K562 (cell line): ENCODE measurements at regions not wholly inside any gene's neighbourhood (a gene's known extent, or its start where the extent isn't known, plus 50 kb on each side); places are given as distances from the start of the nearest gene placed in this dataset.

ENCODE experiments used
- ATAC-seq: fragments of 200-7000 bp; cut with Tn5 transposase; 3 replicates; pipeline ENCODE4 v1.9.1; 2020; ENCODE audit warnings: moderate library complexity
- BruUV-seq: library from RNA; stranded (reverse); fragments of 400-500 nt; replicated peaks from 2 replicates; lab custom pipeline; 2021; lab: Mats Ljungman, UMichigan
- CTCF ChIA-PET: fragments of 300-600 bp; formaldehyde crosslinking; extraction: SDS; loops from one replicate; lab custom pipeline; 2021; ENCODE audit warnings: low intra/inter-chr PET ratio; lab: Yijun Ruan, JAX
- POLR2A ChIA-PET: fragments of 300-600, 350-650 bp; sonication (Branson Sonifier 250); formaldehyde crosslinking; extraction: SDS; loops from one replicate; lab custom pipeline; 2021; ENCODE audit warnings: antibody characterized with exemption, inconsistent platforms; lab: Yijun Ruan, JAX
- DNase-seq, 4 experiments: peaks; one replicate each; pipeline versions ENCODE4 v3.0.0 to v3.0.0-alpha.2; 2011 to 2018; ENCODE audit warnings: low spot score in 3 of 4, mixed read lengths in 3 of 4; ENCODE audit errors: extremely low read depth in 1 of 4
- FAIRE-seq: peaks from 2 replicates; lab custom pipeline; 2011; peaks lifted over from hg19 to GRCh38; lab: Jason Lieb, UNC
- H2AFZ ChIP-seq: 2 replicates; pipeline ENCODE4 v1.6.0; 2011; ENCODE audit warnings: low read depth, low read length, control low read depth, inconsistent platforms
- H3K27ac ChIP-seq: fragments of 200-600 bp; 3 replicates; pipeline ENCODE4 v1.8.0; 2011; ENCODE audit warnings: low read depth, mild to moderate bottlenecking, control low read depth, inconsistent platforms, low read length, moderate library complexity, mixed read lengths; ENCODE audit errors: extremely low read depth
- H3K27me3 ChIP-seq, 2 experiments: fragments of 300-600 bp in 1 of 2; 2 replicates in 1 of 2; 3 replicates in 1 of 2; pipeline versions ENCODE4 v1.6.0 to v1.8.0; 2011; ENCODE audit warnings: inconsistent platforms in 2 of 2, low read length in 2 of 2, mild to moderate bottlenecking in 1 of 2, mixed read lengths in 1 of 2, moderate library complexity in 1 of 2; ENCODE audit not compliant: control insufficient read depth in 2 of 2, insufficient read depth in 2 of 2
- H3K36me3 ChIP-seq: fragments of 300-600 bp; 3 replicates; pipeline ENCODE4 v1.8.0; 2011; ENCODE audit warnings: mild to moderate bottlenecking, low read length, inconsistent platforms; ENCODE audit not compliant: control insufficient read depth, insufficient read depth
- H3K4me1 ChIP-seq, 2 experiments: fragments of 200-600 bp in 1 of 2; replicated peaks in 1 of 2; 2 replicates in 1 of 2; 3 replicates in 1 of 2; pipeline versions ENCODE4 v1.5.1 to v1.8.0; 2011; ENCODE audit warnings: inconsistent platforms in 2 of 2, low read length in 2 of 2, mild to moderate bottlenecking in 1 of 2, mixed read lengths in 1 of 2, moderate library complexity in 1 of 2; ENCODE audit not compliant: control insufficient read depth in 2 of 2, insufficient read depth in 2 of 2
- H3K4me2 ChIP-seq: 2 replicates; pipeline ENCODE4 v1.6.1; 2011; ENCODE audit warnings: low read length, control low read depth, inconsistent platforms, mixed read lengths; ENCODE audit not compliant: insufficient read depth
- H3K4me3 ChIP-seq: fragments of 200-600 bp; sonication (generic), shearing (Covaris generic); 2 replicates; pipeline ENCODE4 v1.5.1; 2016; ENCODE audit warnings: control low read depth, inconsistent platforms
- H3K79me2 ChIP-seq: fragments of 200-600 bp; 3 replicates; pipeline ENCODE4 v1.8.0; 2011; ENCODE audit warnings: low read length, inconsistent platforms; ENCODE audit not compliant: control insufficient read depth, insufficient read depth
- H3K9ac ChIP-seq, 2 experiments: 2 replicates each; pipeline versions ENCODE4 v1.6.0 to v1.6.1; 2011; ENCODE audit warnings: low read depth in 2 of 2, low read length in 2 of 2, control low read depth in 1 of 2, inconsistent platforms in 1 of 2, mild to moderate bottlenecking in 1 of 2, mixed read lengths in 1 of 2; ENCODE audit not compliant: insufficient read depth in 1 of 2
- H3K9me1 ChIP-seq: one replicate; pipeline ENCODE4 v1.6.0; 2011; ENCODE audit warnings: inconsistent platforms, mild to moderate bottlenecking, low read length, moderate library complexity; ENCODE audit not compliant: control insufficient read depth, insufficient read depth
- H3K9me3 ChIP-seq: replicated peaks from 2 replicates; pipeline ENCODE4 v1.5.1; 2011; ENCODE audit warnings: low read depth, low read length, inconsistent platforms; ENCODE audit not compliant: control insufficient read depth, insufficient read depth
- H4K20me1 ChIP-seq: replicated peaks from 2 replicates; pipeline ENCODE4 v1.6.1; 2011; ENCODE audit warnings: low read length, inconsistent platforms, mixed read lengths; ENCODE audit not compliant: control insufficient read depth, insufficient read depth
- EWSR1 ChIP-seq: fragments of 450-650 bp; IDR thresholded peaks from 2 replicates; pipeline ENCODE4 v1.6.1; 2018; ENCODE audit warnings: borderline replicate concordance, mild to moderate bottlenecking, low read depth, moderate library complexity; ENCODE audit not compliant: partially characterized antibody
- in situ Hi-C: fragments of 300-500 bp; cut with MboI; formaldehyde crosslinking; loops from 4 replicates; pipeline ENCODE4 v1.15.0; 2018; ENCODE audit warnings: inconsistent platforms, mixed read lengths
- intact Hi-C: fragments of 100-400 bp; cut with micrococcal nuclease; formaldehyde crosslinking; loops from 2 replicates; pipeline ENCODE4 v1.14.2; 2022
- TF ChIP-seq, protein P1 (sequence below): sonication (generic); formaldehyde crosslinking; IDR thresholded peaks from 2 replicates; pipeline ENCODE4 v1.8.0; 2022; ENCODE audit warnings: mild to moderate bottlenecking, low read depth, missing genetic modification reagents
- TF ChIP-seq, protein P2 (sequence below): fragments of 450-650 bp; IDR thresholded peaks from 2 replicates; pipeline ENCODE4 v1.6.1; 2016

DNA sequence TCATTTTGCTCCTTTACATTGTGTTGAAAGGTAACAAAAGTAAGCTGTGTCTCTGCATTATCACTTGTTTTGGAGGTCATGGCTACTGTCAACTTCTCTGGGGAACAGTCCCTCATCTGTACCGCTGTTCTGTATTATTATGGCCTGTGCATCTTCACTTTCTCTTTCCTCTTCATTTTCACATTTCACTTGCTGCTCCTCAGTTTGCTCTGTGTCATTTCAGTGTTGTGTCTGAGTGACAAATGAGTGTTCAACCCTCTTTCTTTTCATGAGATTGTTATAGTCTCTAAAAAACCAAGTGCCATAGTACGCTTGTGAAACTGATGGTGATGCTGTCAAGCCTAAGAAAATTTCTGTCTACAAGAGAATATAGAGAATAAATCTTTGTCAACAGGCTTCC lies 122.0 kb upstream of the FER start (continued):
- TF ChIP-seq, protein P1, sequence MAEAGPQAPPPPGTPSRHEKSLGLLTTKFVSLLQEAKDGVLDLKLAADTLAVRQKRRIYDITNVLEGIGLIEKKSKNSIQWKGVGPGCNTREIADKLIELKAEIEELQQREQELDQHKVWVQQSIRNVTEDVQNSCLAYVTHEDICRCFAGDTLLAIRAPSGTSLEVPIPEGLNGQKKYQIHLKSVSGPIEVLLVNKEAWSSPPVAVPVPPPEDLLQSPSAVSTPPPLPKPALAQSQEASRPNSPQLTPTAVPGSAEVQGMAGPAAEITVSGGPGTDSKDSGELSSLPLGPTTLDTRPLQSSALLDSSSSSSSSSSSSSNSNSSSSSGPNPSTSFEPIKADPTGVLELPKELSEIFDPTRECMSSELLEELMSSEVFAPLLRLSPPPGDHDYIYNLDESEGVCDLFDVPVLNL: no peak

DNA sequence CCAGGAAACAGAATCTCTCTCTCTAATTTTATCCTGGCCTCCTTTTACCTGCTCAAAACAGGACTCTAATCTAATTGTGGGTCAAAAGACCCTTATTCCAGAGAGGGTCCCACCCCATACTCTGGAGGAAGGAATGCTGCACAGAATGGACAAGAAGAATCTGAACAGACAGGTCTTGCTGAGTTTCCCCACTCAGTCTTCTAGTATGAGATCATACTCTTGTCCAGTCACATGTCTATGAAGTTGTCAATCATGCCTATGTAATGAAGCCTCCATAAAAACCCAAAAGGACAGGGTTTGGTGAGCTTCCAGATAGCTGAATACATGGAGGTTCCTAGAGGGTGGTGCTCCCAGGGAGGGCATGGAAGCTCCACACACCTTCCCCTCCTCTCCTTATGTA lies 123.9 kb upstream of the FER start:
- no peak for TF ChIP-seq EWSR1
- TF ChIP-seq, protein P2, sequence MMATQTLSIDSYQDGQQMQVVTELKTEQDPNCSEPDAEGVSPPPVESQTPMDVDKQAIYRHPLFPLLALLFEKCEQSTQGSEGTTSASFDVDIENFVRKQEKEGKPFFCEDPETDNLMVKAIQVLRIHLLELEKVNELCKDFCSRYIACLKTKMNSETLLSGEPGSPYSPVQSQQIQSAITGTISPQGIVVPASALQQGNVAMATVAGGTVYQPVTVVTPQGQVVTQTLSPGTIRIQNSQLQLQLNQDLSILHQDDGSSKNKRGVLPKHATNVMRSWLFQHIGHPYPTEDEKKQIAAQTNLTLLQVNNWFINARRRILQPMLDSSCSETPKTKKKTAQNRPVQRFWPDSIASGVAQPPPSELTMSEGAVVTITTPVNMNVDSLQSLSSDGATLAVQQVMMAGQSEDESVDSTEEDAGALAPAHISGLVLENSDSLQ: peak; percentile 47
- TF ChIP-seq, all 486 proteins: peak for 1
- ChIA-PET POLR2A (no interaction called here), CTCF (no interaction called here)
- no peak for ATAC-seq
- Histone ChIP-seq H3K9me3 (no peaks in the 10 kb centered on the region), H3K9ac (no peak overlapping the region), H3K27me3 (peaks cover 0 to 4% of the 10 kb centered on the region in 2 experiments; a peak in 1 of 5 replicates), H3K79me2 (no peaks in the 10 kb centered on the region), H4K20me1 (no peaks in the 10 kb centered on the region; the same call in 1 of the 2 replicates), H3K9me1 (no peaks in the 10 kb centered on the region), H3K27ac (no peak overlapping the region), H3K4me2 (no peak overlapping the region), H3K4me3 (no peak overlapping the region), H3K4me1 (no peaks in the 10 kb centered on the region), H2AFZ (no peak overlapping the region), H3K36me3 (no peaks in the 10 kb centered on the region)
- intact Hi-C loops: no loop called here
- no TSS peak for BruUV-seq
- in situ Hi-C loops: no loop called here
- no peak for DNase-seq
- no peak for FAIRE-seq
